ENCODE measurements at regions not wholly inside any gene's neighbourhood (a gene's known extent, or its start where the extent isn't known, plus 50 kb on each side); places are given as distances from the start of the nearest gene placed in this dataset.

DNA sequence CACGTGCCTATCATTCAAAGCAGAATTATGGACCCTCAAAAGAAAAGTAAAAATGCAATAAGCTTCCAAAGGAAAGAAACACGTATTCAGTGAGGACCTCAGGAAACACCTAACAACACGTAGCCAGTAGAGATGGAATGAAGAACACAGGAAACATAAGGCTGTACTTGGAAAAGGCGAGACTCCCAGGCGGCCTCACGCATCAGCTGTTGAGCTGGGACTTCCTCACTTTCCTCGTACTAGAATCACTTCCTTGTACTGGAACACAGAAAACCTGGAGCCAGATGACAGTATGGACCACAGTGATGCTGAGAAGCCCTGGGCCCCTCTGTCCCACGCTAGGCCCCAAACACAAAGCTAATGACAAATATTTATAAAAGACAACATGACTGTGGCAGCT is 94.4 kb upstream of the BACE2 start:
- no peak for DNase-seq
- TF ChIP-seq, protein P1, sequence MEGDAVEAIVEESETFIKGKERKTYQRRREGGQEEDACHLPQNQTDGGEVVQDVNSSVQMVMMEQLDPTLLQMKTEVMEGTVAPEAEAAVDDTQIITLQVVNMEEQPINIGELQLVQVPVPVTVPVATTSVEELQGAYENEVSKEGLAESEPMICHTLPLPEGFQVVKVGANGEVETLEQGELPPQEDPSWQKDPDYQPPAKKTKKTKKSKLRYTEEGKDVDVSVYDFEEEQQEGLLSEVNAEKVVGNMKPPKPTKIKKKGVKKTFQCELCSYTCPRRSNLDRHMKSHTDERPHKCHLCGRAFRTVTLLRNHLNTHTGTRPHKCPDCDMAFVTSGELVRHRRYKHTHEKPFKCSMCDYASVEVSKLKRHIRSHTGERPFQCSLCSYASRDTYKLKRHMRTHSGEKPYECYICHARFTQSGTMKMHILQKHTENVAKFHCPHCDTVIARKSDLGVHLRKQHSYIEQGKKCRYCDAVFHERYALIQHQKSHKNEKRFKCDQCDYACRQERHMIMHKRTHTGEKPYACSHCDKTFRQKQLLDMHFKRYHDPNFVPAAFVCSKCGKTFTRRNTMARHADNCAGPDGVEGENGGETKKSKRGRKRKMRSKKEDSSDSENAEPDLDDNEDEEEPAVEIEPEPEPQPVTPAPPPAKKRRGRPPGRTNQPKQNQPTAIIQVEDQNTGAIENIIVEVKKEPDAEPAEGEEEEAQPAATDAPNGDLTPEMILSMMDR (IDR thresholded peaks at IDR 0.05; ENCODE audit: unreplicated experiment), result no peak
- Mint-ChIP-seq H3K4me3 (ENCODE audit: low read depth, unreplicated experiment) (no peak overlapping the region), H3K4me1 (ENCODE audit: low read depth, unreplicated experiment) (no peaks in the 10 kb centered on the region), H3K27me3 (ENCODE audit: unreplicated experiment) (peaks cover 21% of the 10 kb centered on the region), H3K9me3 (ENCODE audit: low read depth, unreplicated experiment) (no peaks in the 10 kb centered on the region), H3K27ac (ENCODE audit: unreplicated experiment) (no peak overlapping the region), H3K36me3 (ENCODE audit: insufficient read depth, unreplicated experiment) (no peaks in the 10 kb centered on the region)
- intact Hi-C loops (cut with micrococcal nuclease; ENCODE audit: unreplicated experiment), result no loop called here
- no TSS peak for BruUV-seq (replicated peaks)
- CTCF ChIA-PET, result no interaction called here

DNA sequence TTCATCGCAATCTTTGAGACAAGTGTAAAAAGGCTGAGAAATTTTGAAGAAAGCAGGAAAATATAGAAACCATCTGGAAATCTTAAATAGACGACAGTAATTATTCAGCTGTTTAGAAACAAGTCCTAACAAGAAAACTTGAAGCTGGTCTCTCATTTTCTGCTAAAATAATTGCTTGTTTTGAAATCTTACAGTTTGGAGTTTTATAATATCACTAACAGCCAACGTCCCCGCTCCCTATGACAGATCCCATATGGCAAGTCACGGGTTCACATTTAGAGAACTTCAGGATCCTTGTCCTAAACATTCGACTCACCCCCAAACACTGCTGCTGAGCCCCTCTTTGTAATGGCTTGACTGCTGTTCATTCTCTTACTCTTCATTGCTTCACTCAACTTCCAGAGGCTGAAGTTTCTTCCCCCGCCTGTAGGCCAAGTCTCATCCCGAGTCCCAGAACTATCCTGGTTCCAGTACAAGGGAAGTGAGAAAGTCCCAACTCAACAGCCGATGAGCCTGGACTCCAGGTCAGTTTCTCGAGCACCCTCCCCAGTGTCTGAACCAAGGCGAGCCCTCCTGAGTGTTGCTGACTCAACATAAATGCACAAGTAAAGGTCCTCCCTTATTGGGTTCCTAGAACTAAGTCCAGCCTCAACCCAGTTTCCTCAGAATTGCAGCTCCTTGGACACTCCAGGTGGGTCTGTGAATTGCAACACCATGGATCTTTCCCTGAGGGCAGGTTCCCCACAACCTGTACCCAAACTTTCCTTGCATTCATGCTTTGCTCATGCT is 93.4 kb upstream of the BACE2 start:
- Mint-ChIP-seq H3K36me3 (ENCODE audit: insufficient read depth, unreplicated experiment) (no peaks in the 10 kb centered on the region), H3K4me1 (ENCODE audit: low read depth, unreplicated experiment) (no peaks in the 10 kb centered on the region), H3K9me3 (ENCODE audit: low read depth, unreplicated experiment) (no peaks in the 10 kb centered on the region), H3K4me3 (ENCODE audit: low read depth, unreplicated experiment) (no peak overlapping the region), H3K27ac (ENCODE audit: unreplicated experiment) (no peak overlapping the region), H3K27me3 (ENCODE audit: unreplicated experiment) (peaks cover 17% of the 10 kb centered on the region)
- intact Hi-C loops (cut with micrococcal nuclease; ENCODE audit: unreplicated experiment), result no loop called here
- CTCF ChIA-PET, result no interaction called here
- TF ChIP-seq, protein P1 (IDR thresholded peaks at IDR 0.05; ENCODE audit: unreplicated experiment), result no peak
- DNase-seq, result no peak
- no TSS peak for BruUV-seq (replicated peaks)

DNA sequence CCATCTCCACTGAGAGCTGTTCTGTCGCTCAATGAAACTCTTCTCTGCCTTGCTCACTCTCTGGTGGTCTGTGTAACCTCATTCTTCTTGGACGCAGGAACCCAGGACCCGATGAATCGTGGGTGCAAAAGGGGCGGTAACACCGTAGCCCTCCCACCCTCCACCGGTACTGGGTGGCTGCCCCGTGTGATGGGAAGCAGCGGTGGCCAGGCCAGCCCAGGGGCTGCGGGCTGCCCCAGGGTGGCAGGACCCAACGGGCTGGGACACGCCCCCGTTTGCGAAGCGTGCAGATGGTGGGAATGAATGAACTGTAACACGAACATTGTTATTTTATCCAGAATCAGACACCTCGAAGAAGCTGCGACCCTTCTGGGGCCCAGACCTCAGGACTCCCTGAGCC is 92.3 kb upstream of the BACE2 start:
- DNase-seq, result no peak
- BruUV-seq (replicated peaks), result no TSS peak
- Mint-ChIP-seq H3K27me3 (ENCODE audit: unreplicated experiment) (peaks cover 28% of the 10 kb centered on the region), H3K27ac (ENCODE audit: unreplicated experiment) (no peak overlapping the region), H3K4me3 (ENCODE audit: low read depth, unreplicated experiment) (no peak overlapping the region), H3K36me3 (ENCODE audit: insufficient read depth, unreplicated experiment) (no peaks in the 10 kb centered on the region), H3K4me1 (ENCODE audit: low read depth, unreplicated experiment) (no peaks in the 10 kb centered on the region), H3K9me3 (ENCODE audit: low read depth, unreplicated experiment) (no peaks in the 10 kb centered on the region)
- CTCF ChIA-PET, result no interaction called here
- TF ChIP-seq, protein P1 (IDR thresholded peaks at IDR 0.05; ENCODE audit: unreplicated experiment), result no peak
- intact Hi-C loops (cut with micrococcal nuclease; ENCODE audit: unreplicated experiment), result no loop called here

DNA sequence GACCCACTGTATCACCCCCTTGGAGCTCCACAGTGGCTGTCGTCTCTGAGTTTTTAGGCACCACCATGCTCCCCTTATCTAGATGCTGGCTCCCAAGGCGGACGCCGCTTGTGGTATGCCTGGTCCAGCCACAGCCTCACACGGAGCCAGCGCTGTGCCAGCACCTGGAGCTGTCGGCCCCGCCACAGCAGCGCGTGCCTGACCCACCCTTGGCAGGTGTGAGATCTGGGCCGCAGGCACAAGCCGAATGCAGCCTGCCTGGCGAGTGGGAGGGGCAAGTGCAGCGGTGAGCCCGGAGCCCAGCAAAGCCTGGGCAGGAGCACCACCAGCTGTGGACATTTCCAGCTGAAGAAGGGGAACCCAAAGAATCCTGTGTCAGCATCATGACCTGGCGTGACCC is 91.9 kb upstream of the BACE2 start:
- H3K27me3 Mint-ChIP-seq (ENCODE audit: unreplicated experiment), result peaks cover 32% of the 10 kb centered on the region
- BruUV-seq (replicated peaks), result no TSS peak
- TF ChIP-seq, protein P1 (IDR thresholded peaks at IDR 0.05; ENCODE audit: unreplicated experiment), result no peak
- DNase-seq, result no peak
- no peaks in the 10 kb centered on the region for H3K4me1 Mint-ChIP-seq (ENCODE audit: low read depth, unreplicated experiment)
- no peaks in the 10 kb centered on the region for H3K36me3 Mint-ChIP-seq (ENCODE audit: insufficient read depth, unreplicated experiment)
- no peak overlapping the region for H3K27ac Mint-ChIP-seq (ENCODE audit: unreplicated experiment)
- H3K9me3 Mint-ChIP-seq (ENCODE audit: low read depth, unreplicated experiment), result no peaks in the 10 kb centered on the region
- intact Hi-C loops (cut with micrococcal nuclease; ENCODE audit: unreplicated experiment), result no loop called here
- CTCF ChIA-PET, result no interaction called here
- no peak overlapping the region for H3K4me3 Mint-ChIP-seq (ENCODE audit: low read depth, unreplicated experiment)

Measured in Calu3 (cell line).